SK-N-SH treated with all-trans-retinoic acid at 6 μM for 48 hours (cell line): ENCODE measurements at regions not wholly inside any gene's neighbourhood (a gene's known extent, or its start where the extent isn't known, plus 50 kb on each side); places are given as distances from the start of the nearest gene placed in this dataset.

Experiments
- PATZ1 ChIP-seq: fragments of 250-450 bp; sonication (Bioruptor Pico); IDR thresholded peaks from 2 replicates; pipeline ENCODE4 v1.8.0; 2020; ENCODE audit warnings: mild to moderate bottlenecking, moderate library complexity, borderline replicate concordance
- ZNF70 ChIP-seq: fragments of 450-650 bp; formaldehyde crosslinking; IDR thresholded peaks from 2 replicates; pipeline ENCODE4 v1.5.0; 2020; ENCODE audit warnings: mild to moderate bottlenecking, moderate library complexity

DNA sequence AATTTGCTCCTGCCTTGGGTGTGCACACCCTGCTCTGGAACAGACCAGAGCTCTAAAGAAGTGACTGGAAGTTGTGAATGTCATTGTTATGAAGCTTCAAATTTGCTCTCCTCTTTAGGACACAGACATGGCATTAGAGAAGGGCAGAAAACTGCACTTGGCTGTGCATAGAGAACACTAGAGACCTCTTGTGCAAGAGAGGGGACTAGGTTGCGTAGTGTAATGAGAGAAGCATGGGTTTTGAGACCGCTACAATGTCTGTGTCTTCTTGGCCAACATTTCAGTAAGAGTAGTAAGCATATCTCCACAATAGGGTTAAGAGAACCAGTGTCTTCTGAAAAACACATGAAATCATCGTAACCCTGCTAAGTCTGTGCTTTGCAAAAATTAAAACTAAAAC, 423.3 kb downstream of the SPRY2 start:
- TF ChIP-seq PATZ1 (CRISPR knock-in tag) (no peak), ZNF70 (CRISPR knock-in tag) (no peak)
